A673 (cell line): ENCODE measurements at regions not wholly inside any gene's neighbourhood (a gene's known extent, or its start where the extent isn't known, plus 50 kb on each side); places are given as distances from the start of the nearest gene placed in this dataset.

Experiments
- EZH2 ChIP-seq: fragments of 200-600 bp; sonication (generic); IDR thresholded peaks from 2 replicates; pipeline ENCODE4 v1.6.1; 2017; ENCODE audit warnings: borderline replicate concordance, low read depth, mild to moderate bottlenecking, mixed read lengths, antibody characterized with exemption, low read length; ENCODE audit not compliant: poor library complexity, severe bottlenecking
- TF ChIP-seq, protein P1 (sequence below): fragments of 300-800, 200-600 bp; sonication (generic); conservative IDR thresholded peaks from 2 replicates; pipeline ENCODE4 v1.5.1; 2017; ENCODE audit warnings: low read depth, mild to moderate bottlenecking, antibody characterized with exemption, low read length, moderate library complexity, mixed read lengths

DNA sequence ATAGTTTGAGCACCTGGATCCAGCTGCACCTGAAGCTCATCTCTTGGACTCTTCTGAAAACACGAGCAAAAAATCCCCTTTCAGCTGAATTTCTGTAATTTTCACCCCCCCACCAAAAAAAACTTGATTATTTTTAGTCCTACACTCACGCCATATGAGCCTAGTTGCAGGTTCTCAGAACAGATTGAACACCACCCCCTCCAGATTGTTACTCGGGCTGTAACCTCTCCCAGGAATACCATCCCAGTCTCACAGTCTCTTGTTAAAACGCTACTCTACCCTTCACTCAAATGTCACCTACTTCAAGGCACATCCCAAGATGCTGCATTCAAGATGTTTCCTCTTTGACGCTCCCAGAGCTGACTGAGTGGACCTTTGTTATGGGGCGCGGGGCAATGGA lies 96.3 kb upstream of the PRDM11 start:
- TF ChIP-seq EZH2, result no peak
- TF ChIP-seq, protein P1, sequence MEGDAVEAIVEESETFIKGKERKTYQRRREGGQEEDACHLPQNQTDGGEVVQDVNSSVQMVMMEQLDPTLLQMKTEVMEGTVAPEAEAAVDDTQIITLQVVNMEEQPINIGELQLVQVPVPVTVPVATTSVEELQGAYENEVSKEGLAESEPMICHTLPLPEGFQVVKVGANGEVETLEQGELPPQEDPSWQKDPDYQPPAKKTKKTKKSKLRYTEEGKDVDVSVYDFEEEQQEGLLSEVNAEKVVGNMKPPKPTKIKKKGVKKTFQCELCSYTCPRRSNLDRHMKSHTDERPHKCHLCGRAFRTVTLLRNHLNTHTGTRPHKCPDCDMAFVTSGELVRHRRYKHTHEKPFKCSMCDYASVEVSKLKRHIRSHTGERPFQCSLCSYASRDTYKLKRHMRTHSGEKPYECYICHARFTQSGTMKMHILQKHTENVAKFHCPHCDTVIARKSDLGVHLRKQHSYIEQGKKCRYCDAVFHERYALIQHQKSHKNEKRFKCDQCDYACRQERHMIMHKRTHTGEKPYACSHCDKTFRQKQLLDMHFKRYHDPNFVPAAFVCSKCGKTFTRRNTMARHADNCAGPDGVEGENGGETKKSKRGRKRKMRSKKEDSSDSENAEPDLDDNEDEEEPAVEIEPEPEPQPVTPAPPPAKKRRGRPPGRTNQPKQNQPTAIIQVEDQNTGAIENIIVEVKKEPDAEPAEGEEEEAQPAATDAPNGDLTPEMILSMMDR, result no peak
